IMR-90 (cell line): ENCODE measurements at regions not wholly inside any gene's neighbourhood (a gene's known extent, or its start where the extent isn't known, plus 50 kb on each side); places are given as distances from the start of the nearest gene placed in this dataset.

ENCODE experiments used
- ATAC-seq: fragments of 200-7000 bp; cut with Tn5 transposase; 2 replicates; pipeline ENCODE4 v1.9.1; 2020; ENCODE audit warnings: low read depth, mild to moderate bottlenecking, moderate library complexity
- BruUV-seq: library from RNA; stranded (reverse); fragments of 400-500 nt; replicated peaks from 2 replicates; lab custom pipeline; 2021; lab: Mats Ljungman, UMichigan
- CTCF ChIA-PET: fragments of 300-600 bp; formaldehyde crosslinking; extraction: SDS; loops from one replicate; lab custom pipeline; 2021; ENCODE audit warnings: antibody characterized with exemption; lab: Yijun Ruan, JAX
- POLR2A ChIA-PET: fragments of 300-600 bp; sonication (Branson Sonifier 250); formaldehyde crosslinking; loops from one replicate; lab custom pipeline; 2022; ENCODE audit warnings: antibody characterized with exemption; ENCODE audit not compliant: unreplicated experiment; lab: Charles Lee
- DNase-seq: peaks from one replicate; pipeline ENCODE4 v3.0.0; 2013
- H2AFZ ChIP-seq: replicated peaks from 2 replicates; pipeline ENCODE3; 2013; ENCODE audit warnings: low read length, mild to moderate bottlenecking; ENCODE audit not compliant: poor library complexity
- H2AK5ac ChIP-seq: 2 replicates; pipeline ENCODE4 v1.6.1; 2013; ENCODE audit warnings: low read depth, low read length, inconsistent platforms
- H2AK9ac ChIP-seq: replicated peaks from 2 replicates; pipeline ENCODE3; 2013; ENCODE audit warnings: mild to moderate bottlenecking, low read depth, low read length, moderate library complexity; ENCODE audit not compliant: poor library complexity
- H2BK120ac ChIP-seq: 2 replicates; pipeline ENCODE4 v1.6.1; 2013; ENCODE audit warnings: low read depth, low read length, inconsistent platforms
- H2BK15ac ChIP-seq: 3 replicates; pipeline ENCODE4 v1.6.1; 2013; ENCODE audit warnings: low read depth, low read length, inconsistent platforms
- H2BK20ac ChIP-seq: 2 replicates; pipeline ENCODE4 v1.6.1; 2013; ENCODE audit warnings: low read depth, mild to moderate bottlenecking, inconsistent platforms, low read length, moderate library complexity
- H2BK5ac ChIP-seq: 2 replicates; pipeline ENCODE4 v1.6.1; 2013; ENCODE audit warnings: mild to moderate bottlenecking, low read depth, low read length, inconsistent platforms; ENCODE audit not compliant: poor library complexity, severe bottlenecking
- H3K14ac ChIP-seq: replicated peaks from 2 replicates; pipeline ENCODE4 v1.6.1; 2013; ENCODE audit warnings: low read depth, low read length, inconsistent platforms
- H3K18ac ChIP-seq: 2 replicates; pipeline ENCODE4 v1.6.1; 2013; ENCODE audit warnings: low read depth, low read length, control low read depth
- H3K23ac ChIP-seq: 2 replicates; pipeline ENCODE4 v1.6.1; 2013; ENCODE audit warnings: low read depth, low read length, inconsistent platforms
- H3K27ac ChIP-seq: 2 replicates; pipeline ENCODE4 v1.5.1; 2013; ENCODE audit warnings: mild to moderate bottlenecking, control low read depth, low read length; ENCODE audit not compliant: insufficient read depth
- H3K27me3 ChIP-seq: 2 replicates; pipeline ENCODE4 v1.6.1; 2013; ENCODE audit warnings: low read length; ENCODE audit not compliant: control insufficient read depth, insufficient read depth
- H3K36me3 ChIP-seq: 2 replicates; pipeline ENCODE4 v1.6.1; 2013; ENCODE audit warnings: low read length, mixed read lengths; ENCODE audit not compliant: control insufficient read depth, insufficient read depth
- H3K4ac ChIP-seq: 2 replicates; pipeline ENCODE4 v1.6.1; 2013; ENCODE audit warnings: low read depth, low read length, inconsistent platforms
- H3K4me1 ChIP-seq: 2 replicates; pipeline ENCODE4 v1.6.1; 2013; ENCODE audit warnings: low read length, mixed read lengths; ENCODE audit not compliant: control insufficient read depth, insufficient read depth
- H3K4me2 ChIP-seq: 2 replicates; pipeline ENCODE4 v1.6.1; 2013; ENCODE audit warnings: low read depth, mild to moderate bottlenecking, control low read depth, low read length, moderate library complexity
- H3K4me3 ChIP-seq: 2 replicates; pipeline ENCODE4 v1.5.1; 2013; ENCODE audit warnings: low read depth, mild to moderate bottlenecking, control low read depth, low read length, moderate library complexity; ENCODE audit not compliant: insufficient read depth
- H3K56ac ChIP-seq: 2 replicates; pipeline ENCODE4 v1.6.1; 2013; ENCODE audit warnings: low read length, inconsistent platforms; ENCODE audit not compliant: insufficient read depth; ENCODE audit errors: extremely low read depth
- H3K79me1 ChIP-seq, 2 experiments: 2 replicates each; pipeline ENCODE4 v1.6.1; 2013; ENCODE audit warnings: low read length in 2 of 2, inconsistent platforms in 1 of 2, low read depth in 1 of 2
- H3K9ac ChIP-seq: 2 replicates; pipeline ENCODE4 v1.6.1; 2013; ENCODE audit warnings: low read depth, low read length, control low read depth
- H3K9me1 ChIP-seq: 2 replicates; pipeline ENCODE4 v1.6.1; 2013; ENCODE audit warnings: low read length, inconsistent platforms; ENCODE audit not compliant: insufficient read depth
- H3K9me3 ChIP-seq: 2 replicates; pipeline ENCODE4 v1.6.1; 2013; ENCODE audit warnings: low read length; ENCODE audit not compliant: control insufficient read depth, insufficient read depth
- H4K20me1 ChIP-seq: 2 replicates; pipeline ENCODE4 v1.6.1; 2013; ENCODE audit warnings: low read length, inconsistent platforms; ENCODE audit not compliant: insufficient read depth
- H4K5ac ChIP-seq: 2 replicates; pipeline ENCODE4 v1.6.1; 2013; ENCODE audit warnings: mild to moderate bottlenecking, low read depth, low read length, control low read depth
- H4K8ac ChIP-seq, 2 experiments: 2 replicates each; pipeline ENCODE4 v1.6.1; 2013; ENCODE audit warnings: low read depth in 2 of 2, low read length in 2 of 2, control low read depth in 1 of 2, inconsistent platforms in 1 of 2
- H4K91ac ChIP-seq: 2 replicates; pipeline ENCODE4 v1.6.1; 2013; ENCODE audit warnings: low read depth, low read length, inconsistent platforms; ENCODE audit not compliant: insufficient read depth
- BHLHE40 ChIP-seq: fragments of 150-350 bp; IDR thresholded peaks from 2 replicates; pipeline ENCODE4 v1.6.1; 2016; ENCODE audit warnings: mild to moderate bottlenecking, low read depth, low read length
- CHD1 ChIP-seq: IDR thresholded peaks from 2 replicates; pipeline ENCODE4 v1.6.1; 2012; ENCODE audit warnings: low read depth, low read length, improper control_type of control experiment
- MAFK ChIP-seq: IDR thresholded peaks from 2 replicates; pipeline ENCODE4 v1.6.1; 2012; ENCODE audit warnings: low read depth, low read length, improper control_type of control experiment
- MAZ ChIP-seq: IDR thresholded peaks from 2 replicates; pipeline ENCODE4 v1.6.1; 2012; ENCODE audit warnings: low read depth, mild to moderate bottlenecking, low read length, improper control_type of control experiment, moderate library complexity, borderline replicate concordance
- MXI1 ChIP-seq: IDR thresholded peaks from 2 replicates; pipeline ENCODE4 v1.6.1; 2012; ENCODE audit warnings: low read depth, mild to moderate bottlenecking, low read length, moderate library complexity, borderline replicate concordance
- NFE2L2 ChIP-seq: fragments of 150-350 bp; IDR thresholded peaks from 2 replicates; pipeline ENCODE4 v1.6.1; 2016; ENCODE audit warnings: low read depth, mild to moderate bottlenecking, low read length
- POLR2A ChIP-seq: IDR thresholded peaks from 2 replicates; pipeline ENCODE4 v1.6.1; 2012; ENCODE audit warnings: mild to moderate bottlenecking, low read depth, low read length
- RAD21 ChIP-seq: IDR thresholded peaks from 2 replicates; pipeline ENCODE4 v1.6.1; 2012; ENCODE audit warnings: low read length, improper control_type of control experiment
- RCOR1 ChIP-seq: IDR thresholded peaks from 2 replicates; pipeline ENCODE4 v1.6.1; 2012; ENCODE audit warnings: mild to moderate bottlenecking, low read length, improper control_type of control experiment; ENCODE audit not compliant: insufficient replicate concordance
- RFX5 ChIP-seq: IDR thresholded peaks from 2 replicates; pipeline ENCODE4 v1.8.0; 2012; ENCODE audit warnings: low read depth, mild to moderate bottlenecking, low read length, moderate library complexity
- SMC3 ChIP-seq: fragments of 150-350 bp; IDR thresholded peaks from 2 replicates; pipeline ENCODE4 v1.6.1; 2016; ENCODE audit warnings: low read depth, mild to moderate bottlenecking, antibody characterized with exemption, low read length, moderate library complexity
- WGBS, 2 experiments: methylation state at CpG; one replicate each; pipeline versions ENCODE4 v1.1.5 to v1.1.7; 2013; ENCODE audit warnings: missing lambda C conversion rate in 2 of 2; ENCODE audit not compliant: insufficient read length in 1 of 2; ENCODE audit errors: extremely low coverage in 2 of 2; 5-methylcytosine and 5-hydroxymethylcytosine counted together
- dilution Hi-C: fragments of 300-500 bp; cut with HindIII; formaldehyde crosslinking; loops from one replicate; pipeline ENCODE4 v1.14.3; 2018; ENCODE audit warnings: low sequenced_read_pairs; ENCODE audit not compliant: unreplicated experiment
- in situ Hi-C: fragments of 300-500 bp; cut with MboI; formaldehyde crosslinking; loops from 3 replicates; pipeline ENCODE4 v1.14.3; 2019; ENCODE audit warnings: low sequenced_read_pairs, inconsistent platforms, mixed read lengths
- intact Hi-C: fragments of 100-400 bp; cut with micrococcal nuclease; formaldehyde crosslinking; loops from 2 replicates; pipeline ENCODE4 v1.10.0; 2022
- TF ChIP-seq, protein P1 (sequence below): conservative IDR thresholded peaks from 2 replicates; pipeline ENCODE4 v1.5.1; 2012; ENCODE audit warnings: mild to moderate bottlenecking, low read depth, low read length, improper control_type of control experiment
- TF ChIP-seq, protein P2 (sequence below): fragments of 150-350 bp; IDR thresholded peaks from 2 replicates; pipeline ENCODE4 v1.6.1; 2016; ENCODE audit warnings: low read depth, mild to moderate bottlenecking, low read length, moderate library complexity, borderline replicate concordance

DNA sequence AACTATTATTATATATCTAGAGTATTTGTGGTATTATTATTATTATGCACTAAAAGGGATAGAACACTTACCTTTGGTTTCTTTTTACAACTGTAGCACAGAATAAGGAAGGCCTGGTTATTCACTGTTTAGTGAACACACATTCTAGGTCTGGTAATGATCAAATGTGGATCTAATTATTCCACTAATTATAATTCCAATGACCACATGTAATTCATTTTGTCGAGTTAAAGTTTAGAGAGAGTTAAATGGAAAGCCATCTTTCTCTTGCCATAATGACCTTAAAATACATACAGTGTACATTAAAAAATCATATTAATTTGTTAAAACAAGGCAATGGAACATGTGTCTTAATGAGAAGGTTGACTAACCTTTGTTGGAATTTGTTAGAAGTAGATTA is 147.8 kb downstream of the SEM1 start:
- no peak for TF ChIP-seq MAFK
- TF ChIP-seq MAZ, result no peak
- no peak for TF ChIP-seq RCOR1
- no peak for TF ChIP-seq RFX5
- TF ChIP-seq BHLHE40, result no peak
- TF ChIP-seq SMC3, result no peak
- TF ChIP-seq, protein P1, sequence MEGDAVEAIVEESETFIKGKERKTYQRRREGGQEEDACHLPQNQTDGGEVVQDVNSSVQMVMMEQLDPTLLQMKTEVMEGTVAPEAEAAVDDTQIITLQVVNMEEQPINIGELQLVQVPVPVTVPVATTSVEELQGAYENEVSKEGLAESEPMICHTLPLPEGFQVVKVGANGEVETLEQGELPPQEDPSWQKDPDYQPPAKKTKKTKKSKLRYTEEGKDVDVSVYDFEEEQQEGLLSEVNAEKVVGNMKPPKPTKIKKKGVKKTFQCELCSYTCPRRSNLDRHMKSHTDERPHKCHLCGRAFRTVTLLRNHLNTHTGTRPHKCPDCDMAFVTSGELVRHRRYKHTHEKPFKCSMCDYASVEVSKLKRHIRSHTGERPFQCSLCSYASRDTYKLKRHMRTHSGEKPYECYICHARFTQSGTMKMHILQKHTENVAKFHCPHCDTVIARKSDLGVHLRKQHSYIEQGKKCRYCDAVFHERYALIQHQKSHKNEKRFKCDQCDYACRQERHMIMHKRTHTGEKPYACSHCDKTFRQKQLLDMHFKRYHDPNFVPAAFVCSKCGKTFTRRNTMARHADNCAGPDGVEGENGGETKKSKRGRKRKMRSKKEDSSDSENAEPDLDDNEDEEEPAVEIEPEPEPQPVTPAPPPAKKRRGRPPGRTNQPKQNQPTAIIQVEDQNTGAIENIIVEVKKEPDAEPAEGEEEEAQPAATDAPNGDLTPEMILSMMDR, result no peak
- no peak for TF ChIP-seq POLR2A
- no peak for TF ChIP-seq RAD21
- TF ChIP-seq, protein P2, sequence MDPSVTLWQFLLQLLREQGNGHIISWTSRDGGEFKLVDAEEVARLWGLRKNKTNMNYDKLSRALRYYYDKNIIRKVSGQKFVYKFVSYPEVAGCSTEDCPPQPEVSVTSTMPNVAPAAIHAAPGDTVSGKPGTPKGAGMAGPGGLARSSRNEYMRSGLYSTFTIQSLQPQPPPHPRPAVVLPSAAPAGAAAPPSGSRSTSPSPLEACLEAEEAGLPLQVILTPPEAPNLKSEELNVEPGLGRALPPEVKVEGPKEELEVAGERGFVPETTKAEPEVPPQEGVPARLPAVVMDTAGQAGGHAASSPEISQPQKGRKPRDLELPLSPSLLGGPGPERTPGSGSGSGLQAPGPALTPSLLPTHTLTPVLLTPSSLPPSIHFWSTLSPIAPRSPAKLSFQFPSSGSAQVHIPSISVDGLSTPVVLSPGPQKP, result no peak
- no peak for TF ChIP-seq CHD1
- no peak for TF ChIP-seq MXI1
- TF ChIP-seq NFE2L2, result no peak
- no peak overlapping the region for H3K14ac ChIP-seq
- no peak overlapping the region for H4K5ac ChIP-seq
- no peak overlapping the region for H3K27ac ChIP-seq
- ATAC-seq (no peak), DNase-seq (no peak)
- WGBS, 2 experiments, result no CpG with 5 or more reads among the region's 1 CpG
- no peak overlapping the region for H3K56ac ChIP-seq
- H3K79me1 ChIP-seq, result no peaks in the 10 kb centered on the region
- H2BK20ac ChIP-seq, result no peak overlapping the region
- H4K8ac ChIP-seq, result no peak overlapping the region
- intact Hi-C loops, result no loop called here
- H2AK9ac ChIP-seq, result no peak overlapping the region
- H3K9me1 ChIP-seq, result no peaks in the 10 kb centered on the region
- H3K4me3 ChIP-seq, result no peak overlapping the region
- H3K23ac ChIP-seq, result no peak overlapping the region
- no TSS peak for BruUV-seq
- H3K4me2 ChIP-seq, result no peak overlapping the region
- no peak overlapping the region for H3K9ac ChIP-seq
- no peaks in the 10 kb centered on the region for H3K9me3 ChIP-seq
- H4K91ac ChIP-seq, result no peak overlapping the region
- no peak overlapping the region for H2AK5ac ChIP-seq
- no peak overlapping the region for H2BK15ac ChIP-seq
- dilution Hi-C loops, result no loop called here
- no peaks in the 10 kb centered on the region for H3K4me1 ChIP-seq
- no peak overlapping the region for H2BK120ac ChIP-seq
- H3K18ac ChIP-seq, result no peak overlapping the region
- no peak overlapping the region for H2BK5ac ChIP-seq
- no peak overlapping the region for H2AFZ ChIP-seq
- H3K27me3 ChIP-seq, result no peaks in the 10 kb centered on the region
- no peaks in the 10 kb centered on the region for H4K20me1 ChIP-seq
- ChIA-PET POLR2A (no interaction called here), CTCF (no interaction called here)
- in situ Hi-C loops, result no loop called here
- H3K36me3 ChIP-seq, result no peaks in the 10 kb centered on the region
- no peak overlapping the region for H3K4ac ChIP-seq
